H9 (cell line): ENCODE measurements at regions not wholly inside any gene's neighbourhood (a gene's known extent, or its start where the extent isn't known, plus 50 kb on each side); places are given as distances from the start of the nearest gene placed in this dataset.

Experiments
- DNase-seq: peaks from one replicate; pipeline ENCODE4 v3.0.0-alpha.2; 2017
- H2AFZ ChIP-seq: one replicate; pipeline ENCODE4 v1.6.1; 2013; ENCODE audit warnings: mild to moderate bottlenecking, low read length, control low read depth, moderate library complexity
- H2AK5ac ChIP-seq: 2 replicates; pipeline ENCODE4 v1.6.1; 2013; ENCODE audit warnings: low read length, control low read depth, mixed read lengths; ENCODE audit not compliant: insufficient read length
- H2BK120ac ChIP-seq: one replicate; pipeline ENCODE4 v1.6.1; 2013; ENCODE audit warnings: low read depth, mild to moderate bottlenecking, low read length, control low read depth, inconsistent platforms; ENCODE audit not compliant: poor library complexity, severe bottlenecking
- H2BK12ac ChIP-seq: 2 replicates; pipeline ENCODE4 v1.6.1; 2013; ENCODE audit warnings: low read length, control low read depth, mixed read lengths, low read depth; ENCODE audit not compliant: insufficient read length
- H2BK15ac ChIP-seq: 2 replicates; pipeline ENCODE4 v1.6.1; 2013; ENCODE audit warnings: low read depth, low read length, control low read depth
- H2BK20ac ChIP-seq: one replicate; pipeline ENCODE4 v1.6.1; 2013; ENCODE audit warnings: low read depth, mild to moderate bottlenecking, low read length, control low read depth, inconsistent platforms; ENCODE audit not compliant: poor library complexity, severe bottlenecking
- H2BK5ac ChIP-seq: 2 replicates; pipeline ENCODE4 v1.6.1; 2013; ENCODE audit warnings: low read length, control low read depth, mixed read lengths; ENCODE audit not compliant: insufficient read length
- H3K14ac ChIP-seq: 2 replicates; pipeline ENCODE4 v1.6.1; 2013; ENCODE audit warnings: low read length, control low read depth; ENCODE audit not compliant: insufficient read depth
- H3K18ac ChIP-seq: 2 replicates; pipeline ENCODE4 v1.6.1; 2013; ENCODE audit warnings: low read depth, mild to moderate bottlenecking, mixed read lengths, low read length, control low read depth; ENCODE audit not compliant: insufficient read length
- H3K23ac ChIP-seq: 2 replicates; pipeline ENCODE4 v1.6.1; 2013; ENCODE audit warnings: low read length, control low read depth, mixed read lengths, low read depth; ENCODE audit not compliant: insufficient read length
- H3K23me2 ChIP-seq: 2 replicates; pipeline ENCODE4 v1.6.1; 2013; ENCODE audit warnings: low read depth, mild to moderate bottlenecking, mixed read lengths, low read length, control low read depth; ENCODE audit not compliant: insufficient read length, poor library complexity, severe bottlenecking
- H3K27ac ChIP-seq: 2 replicates; pipeline ENCODE4 v1.5.1; 2013; ENCODE audit warnings: low read length, control low read depth, mixed read lengths, low read depth; ENCODE audit not compliant: insufficient read length
- H3K27me3 ChIP-seq: 2 replicates; pipeline ENCODE4 v1.6.1; 2013; ENCODE audit warnings: low read length, control low read depth, inconsistent platforms; ENCODE audit not compliant: insufficient read depth
- H3K4ac ChIP-seq: 2 replicates; pipeline ENCODE4 v1.6.1; 2013; ENCODE audit warnings: low read depth, mild to moderate bottlenecking, control low read depth, inconsistent platforms, low read length, moderate library complexity
- H3K4me1 ChIP-seq: 2 replicates; pipeline ENCODE4 v1.6.1; 2013; ENCODE audit warnings: low read length, control low read depth, inconsistent platforms; ENCODE audit not compliant: insufficient read depth
- H3K4me2 ChIP-seq: 2 replicates; pipeline ENCODE4 v1.6.1; 2013; ENCODE audit warnings: low read length, control low read depth, mixed read lengths; ENCODE audit not compliant: insufficient read length, insufficient read depth
- H3K56ac ChIP-seq: 2 replicates; pipeline ENCODE4 v1.6.1; 2013; ENCODE audit warnings: low read depth, mild to moderate bottlenecking, mixed read lengths, low read length, control low read depth; ENCODE audit not compliant: insufficient read length
- H3K79me1 ChIP-seq: 2 replicates; pipeline ENCODE4 v1.6.1; 2013; ENCODE audit warnings: low read depth, mild to moderate bottlenecking, moderate library complexity, low read length, control low read depth, inconsistent platforms; ENCODE audit not compliant: insufficient read depth, poor library complexity, severe bottlenecking
- H3K79me2 ChIP-seq: 2 replicates; pipeline ENCODE4 v1.6.1; 2013; ENCODE audit warnings: low read length, control low read depth, inconsistent platforms; ENCODE audit not compliant: insufficient read depth
- H3K9ac ChIP-seq: 2 replicates; pipeline ENCODE4 v1.6.1; 2013; ENCODE audit warnings: low read length, control low read depth, mixed read lengths; ENCODE audit not compliant: insufficient read length; ENCODE audit errors: extremely low read depth
- H3K9me3 ChIP-seq: one replicate; pipeline ENCODE4 v1.6.1; 2013; ENCODE audit warnings: low read depth, low read length, inconsistent platforms; ENCODE audit not compliant: control insufficient read depth
- H3T11ph ChIP-seq: one replicate; pipeline ENCODE4 v1.6.1; 2013; ENCODE audit warnings: mild to moderate bottlenecking, low read length, control low read depth, inconsistent platforms
- H4K20me1 ChIP-seq: one replicate; pipeline ENCODE4 v1.6.1; 2013; ENCODE audit not compliant: control insufficient read depth, insufficient read length, insufficient read depth
- H4K5ac ChIP-seq: 2 replicates; pipeline ENCODE4 v1.6.1; 2013; ENCODE audit warnings: low read depth, mild to moderate bottlenecking, mixed read lengths, low read length, control low read depth; ENCODE audit not compliant: insufficient read length
- H4K8ac ChIP-seq: replicated peaks from 2 replicates; pipeline ENCODE4 v1.6.1; 2013; ENCODE audit warnings: low read length, control low read depth, mixed read lengths, low read depth; ENCODE audit not compliant: insufficient read length
- H4K91ac ChIP-seq: 2 replicates; pipeline ENCODE4 v1.6.1; 2013; ENCODE audit warnings: low read depth, mild to moderate bottlenecking, moderate library complexity, mixed read lengths, low read length, control low read depth; ENCODE audit not compliant: insufficient read length
- H3K27ac Mint-ChIP-seq, 3 experiments: 2 replicates in 2 of 3; 3 replicates in 1 of 3; pipeline ENCODE4 v1.8.0; 2020 to 2021; ENCODE audit warnings: mixed read lengths in 3 of 3, mild to moderate bottlenecking in 1 of 3, moderate library complexity in 1 of 3
- H3K27me3 Mint-ChIP-seq: 2 replicates; pipeline ENCODE4 v1.8.0; 2021; ENCODE audit warnings: low read depth, mild to moderate bottlenecking, moderate library complexity, mixed read lengths
- H3K36me3 Mint-ChIP-seq, 3 experiments: 2 replicates in 2 of 3; 3 replicates in 1 of 3; pipeline ENCODE4 v1.8.0; 2020 to 2021; ENCODE audit warnings: low read depth in 3 of 3, mixed read lengths in 3 of 3; ENCODE audit not compliant: insufficient read depth in 1 of 3
- H3K4me1 Mint-ChIP-seq, 2 experiments: 2 replicates each; pipeline ENCODE4 v1.8.0; 2020; ENCODE audit warnings: mixed read lengths in 2 of 2
- H3K4me3 Mint-ChIP-seq, 2 experiments: 2 replicates in 1 of 2; 3 replicates in 1 of 2; pipeline ENCODE4 v1.8.0; 2020 to 2021; ENCODE audit warnings: mild to moderate bottlenecking in 2 of 2, mixed read lengths in 2 of 2, moderate library complexity in 1 of 2
- H3K9me3 Mint-ChIP-seq, 2 experiments: 2 replicates in 1 of 2; 3 replicates in 1 of 2; pipeline ENCODE4 v1.8.0; 2020; ENCODE audit warnings: mild to moderate bottlenecking in 2 of 2, mixed read lengths in 2 of 2, moderate library complexity in 1 of 2
- CTCF ChIP-seq: fragments of 200-600 bp; sonication (generic); conservative IDR thresholded peaks from 3 replicates; pipeline ENCODE4 v1.8.0; 2021; ENCODE audit warnings: antibody characterized with exemption, mild to moderate bottlenecking
- WGBS: extraction: QIAGEN DNeasy Blood & Tissue Kit; methylation state at CpG from one replicate; pipeline ENCODE4 v1.1.7; 2013; ENCODE audit warnings: missing lambda C conversion rate, low lambda C conversion rate, mixed read lengths; ENCODE audit not compliant: insufficient read length; ENCODE audit errors: extremely low coverage; 5-methylcytosine and 5-hydroxymethylcytosine counted together

GRCh38 chr1:2952992-2953391 lies 68.3 kb upstream of the ACTRT2 start:
- H3K23ac ChIP-seq: no peak overlapping the region
- no peak overlapping the region for H3K4ac ChIP-seq
- H2AFZ ChIP-seq: no peak overlapping the region
- no peak overlapping the region for H4K91ac ChIP-seq
- no peak overlapping the region for H3T11ph ChIP-seq
- H2BK15ac ChIP-seq: no peak overlapping the region
- no peak overlapping the region for H2BK5ac ChIP-seq
- Mint-ChIP-seq H3K27ac (no peak overlapping the region), H3K9me3 (peaks cover 48 to 80% of the 10 kb centered on the region in 2 experiments), H3K4me1 (no peaks in the 10 kb centered on the region), H3K27me3 (peaks cover 4% of the 10 kb centered on the region), H3K4me3 (no peak overlapping the region), H3K36me3 (peaks cover 5 to 29% (median 6%) of the 10 kb centered on the region in 3 experiments; a peak in 6 of 7 replicates)
- no peak overlapping the region for H3K4me2 ChIP-seq
- no peak overlapping the region for H4K5ac ChIP-seq
- H3K56ac ChIP-seq: no peak overlapping the region
- no peak overlapping the region for H2AK5ac ChIP-seq
- H3K9ac ChIP-seq: no peak overlapping the region
- H4K20me1 ChIP-seq: no peaks in the 10 kb centered on the region
- TF ChIP-seq CTCF: no peak
- no peak overlapping the region for H3K18ac ChIP-seq
- no peaks in the 10 kb centered on the region for H3K23me2 ChIP-seq
- H3K27me3 ChIP-seq: no peaks in the 10 kb centered on the region
- H2BK120ac ChIP-seq: no peak overlapping the region
- no peak overlapping the region for H2BK20ac ChIP-seq
- no peaks in the 10 kb centered on the region for H3K79me1 ChIP-seq
- H3K27ac ChIP-seq: no peak overlapping the region
- no peaks in the 10 kb centered on the region for H3K79me2 ChIP-seq
- WGBS: no CpG with 5 or more reads among the region's 7 CpGs
- DNase-seq: no peak
- H4K8ac ChIP-seq: no peak overlapping the region
- H3K9me3 ChIP-seq: peaks cover 72% of the 10 kb centered on the region
- H3K4me1 ChIP-seq: no peaks in the 10 kb centered on the region
- no peak overlapping the region for H2BK12ac ChIP-seq
- H3K14ac ChIP-seq: no peak overlapping the region
